ENCODE measurements at regions not wholly inside any gene's neighbourhood (a gene's known extent, or its start where the extent isn't known, plus 50 kb on each side); places are given as distances from the start of the nearest gene placed in this dataset.

DNA sequence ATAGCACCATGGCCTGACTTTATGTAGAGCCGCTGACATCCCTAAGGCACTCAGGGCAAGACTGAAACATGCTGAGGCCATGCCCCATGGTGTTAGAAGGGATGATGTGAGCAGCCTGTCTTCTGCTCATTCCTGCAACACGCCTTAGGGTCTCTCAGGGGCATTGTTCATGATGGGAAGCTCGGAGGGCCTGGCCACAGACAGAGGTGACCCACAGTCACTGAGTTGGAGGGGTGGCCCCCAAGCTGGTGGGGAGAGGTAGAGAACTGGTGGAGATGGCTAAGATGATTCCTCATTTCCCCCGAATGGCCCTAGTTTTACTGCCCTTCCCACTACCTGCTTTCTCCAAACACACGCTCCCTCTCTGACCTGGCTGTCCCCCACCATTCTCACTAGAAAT is 135.2 kb downstream of the BARX1 start:
- Histone ChIP-seq H3K4me3 (no peak overlapping the region), H3K27me3 (no peaks in the 10 kb centered on the region), H3K9me3 (no peaks in the 10 kb centered on the region), H3K4me1 (no peaks in the 10 kb centered on the region), H3K27ac (no peak overlapping the region), H3K36me3 (no peaks in the 10 kb centered on the region)
- no peak for TF ChIP-seq POLR2AphosphoS5 (IDR thresholded peaks at IDR 0.05)
- no peak for TF ChIP-seq EP300 (IDR thresholded peaks at IDR 0.05)
- TF ChIP-seq POLR2A (IDR thresholded peaks at IDR 0.05): no peak
- no peak for TF ChIP-seq CTCF (IDR thresholded peaks at IDR 0.05)
- WGBS, 2 donors: 79 to 87% methylated on average over 5 of the region's 5 CpGs
- DNase-seq: no peak
- ATAC-seq (ENCODE audit: low FRiP score in 2 of 2): no peak

GRCh38 chr9:93818827-93819472 is 136.2 kb downstream of the BARX1 start:
- H3K36me3 ChIP-seq: no peaks in the 10 kb centered on the region
- H3K9me3 ChIP-seq: no peaks in the 10 kb centered on the region
- H3K4me3 ChIP-seq: no peak overlapping the region
- no peaks in the 10 kb centered on the region for H3K27me3 ChIP-seq
- no peak overlapping the region for H3K27ac ChIP-seq
- no peaks in the 10 kb centered on the region for H3K4me1 ChIP-seq
- DNase-seq (peak in 1 of 2 donors; percentile 72), ATAC-seq (ENCODE audit: low FRiP score in 2 of 2) (no peak)
- no peak for TF ChIP-seq EP300 (IDR thresholded peaks at IDR 0.05)
- WGBS, 2 donors: 57 to 59% methylated on average over 3 to 17 of the region's 17 CpGs

DNA sequence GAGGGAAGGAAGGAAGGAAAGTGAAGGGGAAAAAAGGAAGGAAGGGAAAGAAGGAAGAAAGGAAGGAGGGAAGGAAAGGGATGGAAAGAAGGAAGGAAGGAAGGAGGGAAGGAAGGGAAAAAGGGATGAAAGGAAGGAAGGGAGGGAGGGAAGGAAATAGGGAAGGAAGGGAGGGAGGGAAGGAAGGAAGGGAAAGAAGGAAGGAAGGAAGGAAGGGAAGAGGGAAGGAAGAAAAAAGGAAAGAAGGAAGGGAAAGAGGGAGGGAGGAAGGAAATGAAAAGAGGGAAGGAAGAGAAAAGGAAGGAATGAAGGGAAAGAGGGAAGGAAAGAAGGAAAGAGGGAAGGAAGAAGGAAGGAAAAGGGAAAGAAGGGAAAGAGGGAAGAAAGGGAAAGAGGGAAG is 136.9 kb downstream of the BARX1 start:
- no peak for DNase-seq
- no peak overlapping the region for H3K27ac ChIP-seq
- H3K4me1 ChIP-seq: no peaks in the 10 kb centered on the region
- H3K4me3 ChIP-seq: no peak overlapping the region
- H3K36me3 ChIP-seq: no peaks in the 10 kb centered on the region
- no peaks in the 10 kb centered on the region for H3K27me3 ChIP-seq
- no peak for ATAC-seq (ENCODE audit: low FRiP score in 2 of 2)
- no peak for TF ChIP-seq EP300 (IDR thresholded peaks at IDR 0.05)
- no peak for TF ChIP-seq POLR2A (IDR thresholded peaks at IDR 0.05)
- no peak for TF ChIP-seq POLR2AphosphoS5 (IDR thresholded peaks at IDR 0.05)
- no peak for TF ChIP-seq CTCF (IDR thresholded peaks at IDR 0.05)
- no peaks in the 10 kb centered on the region for H3K9me3 ChIP-seq

GRCh38 chr9:93815677-93816076 is 139.5 kb downstream of the BARX1 start:
- TF ChIP-seq EP300 (IDR thresholded peaks at IDR 0.05): no peak
- TF ChIP-seq CTCF (IDR thresholded peaks at IDR 0.05): no peak
- TF ChIP-seq POLR2AphosphoS5 (IDR thresholded peaks at IDR 0.05): no peak
- no peak for TF ChIP-seq POLR2A (IDR thresholded peaks at IDR 0.05)
- Histone ChIP-seq H3K27me3 (no peaks in the 10 kb centered on the region), H3K4me1 (no peaks in the 10 kb centered on the region), H3K9me3 (peaks cover 0 to 3% (median 0%) of the 10 kb centered on the region in 4 donors), H3K27ac (no peak overlapping the region), H3K4me3 (no peak overlapping the region), H3K36me3 (no peaks in the 10 kb centered on the region)
- WGBS, 2 donors: 74 to 81% methylated on average over 5 of the region's 5 CpGs
- no peak for DNase-seq
- no peak for ATAC-seq (ENCODE audit: low FRiP score in 2 of 2)

GRCh38 chr9:93815135-93815534 is 140.0 kb downstream of the BARX1 start:
- Histone ChIP-seq H3K27me3 (no peaks in the 10 kb centered on the region), H3K4me3 (no peak overlapping the region), H3K27ac (no peak overlapping the region), H3K9me3 (peaks cover 0 to 3% (median 0%) of the 10 kb centered on the region in 4 donors), H3K36me3 (no peaks in the 10 kb centered on the region), H3K4me1 (no peaks in the 10 kb centered on the region)
- WGBS, 2 donors: 62 to 71% methylated on average over 4 of the region's 4 CpGs
- DNase-seq (no peak), ATAC-seq (ENCODE audit: low FRiP score in 2 of 2) (no peak)
- TF ChIP-seq POLR2A (IDR thresholded peaks at IDR 0.05): no peak
- no peak for TF ChIP-seq EP300 (IDR thresholded peaks at IDR 0.05)
- no peak for TF ChIP-seq POLR2AphosphoS5 (IDR thresholded peaks at IDR 0.05)
- no peak for TF ChIP-seq CTCF (IDR thresholded peaks at IDR 0.05)

Data from upper lobe of left lung (tissue), 6 donors.